K562 (cell line): ENCODE measurements at regions not wholly inside any gene's neighbourhood (a gene's known extent, or its start where the extent isn't known, plus 50 kb on each side); places are given as distances from the start of the nearest gene placed in this dataset.

Source experiments
- ATAC-seq: fragments of 200-7000 bp; cut with Tn5 transposase; 3 replicates; pipeline ENCODE4 v1.9.1; 2020; ENCODE audit warnings: moderate library complexity
- BruUV-seq: library from RNA; stranded (reverse); fragments of 400-500 nt; replicated peaks from 2 replicates; lab custom pipeline; 2021; lab: Mats Ljungman, UMichigan
- CTCF ChIA-PET: fragments of 300-600 bp; formaldehyde crosslinking; extraction: SDS; loops from one replicate; lab custom pipeline; 2021; ENCODE audit warnings: low intra/inter-chr PET ratio; lab: Yijun Ruan, JAX
- POLR2A ChIA-PET: fragments of 300-600, 350-650 bp; sonication (Branson Sonifier 250); formaldehyde crosslinking; extraction: SDS; loops from one replicate; lab custom pipeline; 2021; ENCODE audit warnings: antibody characterized with exemption, inconsistent platforms; lab: Yijun Ruan, JAX
- DNase-seq, 4 experiments: peaks; one replicate each; pipeline versions ENCODE4 v3.0.0 to v3.0.0-alpha.2; 2011 to 2018; ENCODE audit warnings: low spot score in 3 of 4, mixed read lengths in 3 of 4; ENCODE audit errors: extremely low read depth in 1 of 4
- FAIRE-seq: peaks from 2 replicates; lab custom pipeline; 2011; peaks lifted over from hg19 to GRCh38; lab: Jason Lieb, UNC
- H2AFZ ChIP-seq: 2 replicates; pipeline ENCODE4 v1.6.0; 2011; ENCODE audit warnings: low read depth, low read length, control low read depth, inconsistent platforms
- H3K27ac ChIP-seq: fragments of 200-600 bp; 3 replicates; pipeline ENCODE4 v1.8.0; 2011; ENCODE audit warnings: low read depth, mild to moderate bottlenecking, control low read depth, inconsistent platforms, low read length, moderate library complexity, mixed read lengths; ENCODE audit errors: extremely low read depth
- H3K27me3 ChIP-seq, 2 experiments: fragments of 300-600 bp in 1 of 2; 2 replicates in 1 of 2; 3 replicates in 1 of 2; pipeline versions ENCODE4 v1.6.0 to v1.8.0; 2011; ENCODE audit warnings: inconsistent platforms in 2 of 2, low read length in 2 of 2, mild to moderate bottlenecking in 1 of 2, mixed read lengths in 1 of 2, moderate library complexity in 1 of 2; ENCODE audit not compliant: control insufficient read depth in 2 of 2, insufficient read depth in 2 of 2
- H3K36me3 ChIP-seq: fragments of 300-600 bp; 3 replicates; pipeline ENCODE4 v1.8.0; 2011; ENCODE audit warnings: mild to moderate bottlenecking, low read length, inconsistent platforms; ENCODE audit not compliant: control insufficient read depth, insufficient read depth
- H3K4me1 ChIP-seq, 2 experiments: fragments of 200-600 bp in 1 of 2; replicated peaks in 1 of 2; 2 replicates in 1 of 2; 3 replicates in 1 of 2; pipeline versions ENCODE4 v1.5.1 to v1.8.0; 2011; ENCODE audit warnings: inconsistent platforms in 2 of 2, low read length in 2 of 2, mild to moderate bottlenecking in 1 of 2, mixed read lengths in 1 of 2, moderate library complexity in 1 of 2; ENCODE audit not compliant: control insufficient read depth in 2 of 2, insufficient read depth in 2 of 2
- H3K4me2 ChIP-seq: 2 replicates; pipeline ENCODE4 v1.6.1; 2011; ENCODE audit warnings: low read length, control low read depth, inconsistent platforms, mixed read lengths; ENCODE audit not compliant: insufficient read depth
- H3K4me3 ChIP-seq: fragments of 200-600 bp; sonication (generic), shearing (Covaris generic); 2 replicates; pipeline ENCODE4 v1.5.1; 2016; ENCODE audit warnings: control low read depth, inconsistent platforms
- H3K79me2 ChIP-seq: fragments of 200-600 bp; 3 replicates; pipeline ENCODE4 v1.8.0; 2011; ENCODE audit warnings: low read length, inconsistent platforms; ENCODE audit not compliant: control insufficient read depth, insufficient read depth
- H3K9ac ChIP-seq, 2 experiments: 2 replicates each; pipeline versions ENCODE4 v1.6.0 to v1.6.1; 2011; ENCODE audit warnings: low read depth in 2 of 2, low read length in 2 of 2, control low read depth in 1 of 2, inconsistent platforms in 1 of 2, mild to moderate bottlenecking in 1 of 2, mixed read lengths in 1 of 2; ENCODE audit not compliant: insufficient read depth in 1 of 2
- H3K9me1 ChIP-seq: one replicate; pipeline ENCODE4 v1.6.0; 2011; ENCODE audit warnings: inconsistent platforms, mild to moderate bottlenecking, low read length, moderate library complexity; ENCODE audit not compliant: control insufficient read depth, insufficient read depth
- H3K9me3 ChIP-seq: replicated peaks from 2 replicates; pipeline ENCODE4 v1.5.1; 2011; ENCODE audit warnings: low read depth, low read length, inconsistent platforms; ENCODE audit not compliant: control insufficient read depth, insufficient read depth
- H4K20me1 ChIP-seq: replicated peaks from 2 replicates; pipeline ENCODE4 v1.6.1; 2011; ENCODE audit warnings: low read length, inconsistent platforms, mixed read lengths; ENCODE audit not compliant: control insufficient read depth, insufficient read depth
- CLOCK ChIP-seq: fragments of 250-450 bp; sonication (Bioruptor Pico); IDR thresholded peaks from 2 replicates; pipeline ENCODE4 v1.4.0; 2020; ENCODE audit warnings: mild to moderate bottlenecking, moderate library complexity, borderline replicate concordance
- CSDE1 ChIP-seq, 2 experiments: fragments of 450-650 bp; IDR thresholded peaks; 2 replicates each; pipeline ENCODE4 v1.6.1; 2016; ENCODE audit warnings: mild to moderate bottlenecking in 1 of 2
- E2F8 ChIP-seq: fragments of 450-650 bp; IDR thresholded peaks from 2 replicates; pipeline ENCODE4 v1.7.1; 2018; ENCODE audit warnings: mild to moderate bottlenecking, low read depth; ENCODE audit not compliant: partially characterized antibody
- JUN ChIP-seq, 2 experiments: sonication (generic) in 1 of 2; formaldehyde crosslinking in 1 of 2; IDR thresholded peaks; 2 replicates each; pipeline versions ENCODE4 v1.6.1 to v1.8.0; 2012 to 2022; ENCODE audit warnings: borderline replicate concordance in 2 of 2, mild to moderate bottlenecking in 2 of 2, improper control_type of control experiment in 1 of 2, low read depth in 1 of 2, low read length in 1 of 2, missing genetic modification reagents in 1 of 2
- MEIS2 ChIP-seq: fragments of 450-650 bp; IDR thresholded peaks from 2 replicates; pipeline ENCODE4 v1.6.1; 2014; ENCODE audit warnings: mild to moderate bottlenecking; ENCODE audit not compliant: partially characterized antibody
- PPARD ChIP-seq: fragments of 250-450 bp; sonication (Bioruptor Pico); IDR thresholded peaks from 2 replicates; pipeline ENCODE4 v1.8.0; 2022; ENCODE audit warnings: inconsistent platforms, mild to moderate bottlenecking, moderate library complexity
- ZC3H4 ChIP-seq: sonication (generic); formaldehyde crosslinking; IDR thresholded peaks from 2 replicates; pipeline ENCODE4 v1.9.0; 2021; ENCODE audit warnings: missing genetic modification reagents, borderline replicate concordance
- ZNF668 ChIP-seq: fragments of 250-450 bp; sonication (Bioruptor Pico); IDR thresholded peaks from 2 replicates; pipeline ENCODE4 v1.8.0; 2022; ENCODE audit warnings: mild to moderate bottlenecking, inconsistent platforms
- ZNF778 ChIP-seq: fragments of 450-650 bp; formaldehyde crosslinking; IDR thresholded peaks from 2 replicates; pipeline ENCODE4 v1.4.0; 2020; ENCODE audit warnings: mild to moderate bottlenecking, moderate library complexity
- WGBS: fragments of 100-300 bp; shearing (Covaris generic); methylation state at CpG from one replicate; pipeline ENCODE4 v1.1.6; 2016; ENCODE audit warnings: low coverage, mixed read lengths; ENCODE audit not compliant: insufficient coverage; ENCODE audit errors: missing lambda C conversion rate; 5-methylcytosine and 5-hydroxymethylcytosine counted together
- in situ Hi-C: fragments of 300-500 bp; cut with MboI; formaldehyde crosslinking; loops from 4 replicates; pipeline ENCODE4 v1.15.0; 2018; ENCODE audit warnings: inconsistent platforms, mixed read lengths
- intact Hi-C: fragments of 100-400 bp; cut with micrococcal nuclease; formaldehyde crosslinking; loops from 2 replicates; pipeline ENCODE4 v1.14.2; 2022
- TF ChIP-seq, protein P1 (sequence below): fragments of 450-650 bp; IDR thresholded peaks from 2 replicates; pipeline ENCODE4 v1.6.1; 2016; ENCODE audit warnings: mild to moderate bottlenecking
- TF ChIP-seq, protein P2 (sequence below): fragments of 250-450 bp; sonication (Bioruptor Pico); IDR thresholded peaks from 2 replicates; pipeline ENCODE4 v1.5.0; 2021
- TF ChIP-seq, protein P3 (sequence below): sonication (generic); formaldehyde crosslinking; IDR thresholded peaks from 2 replicates; pipeline ENCODE4 v1.8.1; 2022; ENCODE audit warnings: missing genetic modification reagents

DNA sequence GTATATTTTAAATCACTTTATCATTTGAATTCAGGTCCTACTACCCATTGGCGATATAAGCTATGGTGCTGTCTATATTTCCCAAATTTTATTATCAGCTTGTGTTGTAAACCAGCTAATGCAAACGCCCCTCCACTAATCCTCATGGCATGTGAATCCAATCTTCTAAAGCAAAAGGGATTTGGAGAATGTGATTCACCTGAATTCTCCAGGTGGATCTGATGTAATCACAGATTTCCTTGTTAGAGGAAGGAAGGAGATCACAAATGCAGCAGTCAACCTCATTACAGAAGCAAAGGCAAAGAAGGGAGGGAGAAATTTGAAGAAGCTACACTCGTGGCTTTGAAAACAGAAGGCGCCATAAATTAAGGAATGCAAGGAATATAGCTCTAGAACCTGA is 431.1 kb upstream of the CDH19 start:
- H2AFZ ChIP-seq = no peak overlapping the region
- no peaks in the 10 kb centered on the region for H3K9me3 ChIP-seq
- FAIRE-seq = no peak
- ATAC-seq = no peak
- H3K79me2 ChIP-seq = no peaks in the 10 kb centered on the region
- no peak overlapping the region for H3K4me3 ChIP-seq
- no peaks in the 10 kb centered on the region for H3K27me3 ChIP-seq
- H3K4me1 ChIP-seq = no peaks in the 10 kb centered on the region
- no TSS peak for BruUV-seq
- H3K27ac ChIP-seq = no peak overlapping the region
- WGBS = 0% methylated on average over 4 of the region's 4 CpGs
- POLR2A ChIA-PET = no interaction called here
- DNase-seq = no peak
- no peaks in the 10 kb centered on the region for H4K20me1 ChIP-seq
- CTCF ChIA-PET = no interaction called here
- no peaks in the 10 kb centered on the region for H3K9me1 ChIP-seq
- H3K36me3 ChIP-seq = no peaks in the 10 kb centered on the region
- H3K4me2 ChIP-seq = no peak overlapping the region
- H3K9ac ChIP-seq = no peak overlapping the region
- intact Hi-C loops = no loop called here
- in situ Hi-C loops = no loop called here
- no peak for TF ChIP-seq JUN (IDR thresholded peaks at IDR 0.05; ENCODE audit: borderline replicate concordance, low read depth, low read length)
- no peak for TF ChIP-seq JUN (CRISPR knock-in tag; IDR thresholded peaks at IDR 0.05; ENCODE audit: borderline replicate concordance)
- TF ChIP-seq, protein P1, sequence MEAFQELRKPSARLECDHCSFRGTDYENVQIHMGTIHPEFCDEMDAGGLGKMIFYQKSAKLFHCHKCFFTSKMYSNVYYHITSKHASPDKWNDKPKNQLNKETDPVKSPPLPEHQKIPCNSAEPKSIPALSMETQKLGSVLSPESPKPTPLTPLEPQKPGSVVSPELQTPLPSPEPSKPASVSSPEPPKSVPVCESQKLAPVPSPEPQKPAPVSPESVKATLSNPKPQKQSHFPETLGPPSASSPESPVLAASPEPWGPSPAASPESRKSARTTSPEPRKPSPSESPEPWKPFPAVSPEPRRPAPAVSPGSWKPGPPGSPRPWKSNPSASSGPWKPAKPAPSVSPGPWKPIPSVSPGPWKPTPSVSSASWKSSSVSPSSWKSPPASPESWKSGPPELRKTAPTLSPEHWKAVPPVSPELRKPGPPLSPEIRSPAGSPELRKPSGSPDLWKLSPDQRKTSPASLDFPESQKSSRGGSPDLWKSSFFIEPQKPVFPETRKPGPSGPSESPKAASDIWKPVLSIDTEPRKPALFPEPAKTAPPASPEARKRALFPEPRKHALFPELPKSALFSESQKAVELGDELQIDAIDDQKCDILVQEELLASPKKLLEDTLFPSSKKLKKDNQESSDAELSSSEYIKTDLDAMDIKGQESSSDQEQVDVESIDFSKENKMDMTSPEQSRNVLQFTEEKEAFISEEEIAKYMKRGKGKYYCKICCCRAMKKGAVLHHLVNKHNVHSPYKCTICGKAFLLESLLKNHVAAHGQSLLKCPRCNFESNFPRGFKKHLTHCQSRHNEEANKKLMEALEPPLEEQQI = no peak
- no peak for TF ChIP-seq CLOCK (CRISPR knock-in tag)
- TF ChIP-seq ZC3H4 = no peak
- no peak for TF ChIP-seq ZNF668 (CRISPR knock-in tag)
- TF ChIP-seq, protein P2, sequence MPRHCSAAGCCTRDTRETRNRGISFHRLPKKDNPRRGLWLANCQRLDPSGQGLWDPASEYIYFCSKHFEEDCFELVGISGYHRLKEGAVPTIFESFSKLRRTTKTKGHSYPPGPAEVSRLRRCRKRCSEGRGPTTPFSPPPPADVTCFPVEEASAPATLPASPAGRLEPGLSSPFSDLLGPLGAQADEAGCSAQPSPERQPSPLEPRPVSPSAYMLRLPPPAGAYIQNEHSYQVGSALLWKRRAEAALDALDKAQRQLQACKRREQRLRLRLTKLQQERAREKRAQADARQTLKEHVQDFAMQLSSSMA = no peak
- no peak for TF ChIP-seq CSDE1 (IDR thresholded peaks at IDR 0.05)
- no peak for TF ChIP-seq E2F8
- TF ChIP-seq ZNF778 (CRISPR knock-in tag) = no peak
- no peak for TF ChIP-seq MEIS2
- no peak for TF ChIP-seq PPARD (CRISPR knock-in tag)
- TF ChIP-seq, protein P3, sequence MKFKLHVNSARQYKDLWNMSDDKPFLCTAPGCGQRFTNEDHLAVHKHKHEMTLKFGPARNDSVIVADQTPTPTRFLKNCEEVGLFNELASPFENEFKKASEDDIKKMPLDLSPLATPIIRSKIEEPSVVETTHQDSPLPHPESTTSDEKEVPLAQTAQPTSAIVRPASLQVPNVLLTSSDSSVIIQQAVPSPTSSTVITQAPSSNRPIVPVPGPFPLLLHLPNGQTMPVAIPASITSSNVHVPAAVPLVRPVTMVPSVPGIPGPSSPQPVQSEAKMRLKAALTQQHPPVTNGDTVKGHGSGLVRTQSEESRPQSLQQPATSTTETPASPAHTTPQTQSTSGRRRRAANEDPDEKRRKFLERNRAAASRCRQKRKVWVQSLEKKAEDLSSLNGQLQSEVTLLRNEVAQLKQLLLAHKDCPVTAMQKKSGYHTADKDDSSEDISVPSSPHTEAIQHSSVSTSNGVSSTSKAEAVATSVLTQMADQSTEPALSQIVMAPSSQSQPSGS (CRISPR knock-in tag) = no peak
